ENCODE measurements at regions not wholly inside any gene's neighbourhood (a gene's known extent, or its start where the extent isn't known, plus 50 kb on each side); places are given as distances from the start of the nearest gene placed in this dataset.

DNA sequence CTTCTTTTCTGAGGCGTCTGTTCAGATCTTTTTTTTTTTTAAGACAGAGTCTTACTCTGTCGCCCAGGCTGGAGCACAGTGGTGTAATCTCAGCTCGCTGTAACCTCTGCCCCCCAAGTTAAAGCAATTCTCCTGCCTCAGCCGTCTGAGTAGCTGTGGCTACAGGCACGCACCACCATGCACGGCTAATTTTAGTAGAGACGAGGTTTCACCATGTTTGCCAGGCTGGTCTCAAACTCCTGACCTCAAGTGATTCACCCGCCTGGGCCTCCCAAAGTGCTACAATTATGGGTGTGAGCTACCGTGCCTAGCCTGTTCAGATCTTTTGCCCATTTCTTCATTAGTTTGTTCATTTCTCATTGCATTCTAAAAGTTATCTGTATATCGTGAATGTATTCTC, 55.1 kb upstream of the DBX2 start:
- TF ChIP-seq, protein P1, sequence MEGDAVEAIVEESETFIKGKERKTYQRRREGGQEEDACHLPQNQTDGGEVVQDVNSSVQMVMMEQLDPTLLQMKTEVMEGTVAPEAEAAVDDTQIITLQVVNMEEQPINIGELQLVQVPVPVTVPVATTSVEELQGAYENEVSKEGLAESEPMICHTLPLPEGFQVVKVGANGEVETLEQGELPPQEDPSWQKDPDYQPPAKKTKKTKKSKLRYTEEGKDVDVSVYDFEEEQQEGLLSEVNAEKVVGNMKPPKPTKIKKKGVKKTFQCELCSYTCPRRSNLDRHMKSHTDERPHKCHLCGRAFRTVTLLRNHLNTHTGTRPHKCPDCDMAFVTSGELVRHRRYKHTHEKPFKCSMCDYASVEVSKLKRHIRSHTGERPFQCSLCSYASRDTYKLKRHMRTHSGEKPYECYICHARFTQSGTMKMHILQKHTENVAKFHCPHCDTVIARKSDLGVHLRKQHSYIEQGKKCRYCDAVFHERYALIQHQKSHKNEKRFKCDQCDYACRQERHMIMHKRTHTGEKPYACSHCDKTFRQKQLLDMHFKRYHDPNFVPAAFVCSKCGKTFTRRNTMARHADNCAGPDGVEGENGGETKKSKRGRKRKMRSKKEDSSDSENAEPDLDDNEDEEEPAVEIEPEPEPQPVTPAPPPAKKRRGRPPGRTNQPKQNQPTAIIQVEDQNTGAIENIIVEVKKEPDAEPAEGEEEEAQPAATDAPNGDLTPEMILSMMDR (optimal IDR thresholded peaks at IDR 0.05 in 1 of 3, IDR thresholded peaks at IDR 0.05 in 1 of 3, conservative IDR thresholded peaks at IDR 0.05 in 1 of 3; ENCODE audit: extremely low read depth in 1 of 3, insufficient read depth in 2 of 3, low read length in 3 of 3) = no peak
- no peak for TF ChIP-seq EZH2 (IDR thresholded peaks at IDR 0.05; ENCODE audit: low read length)
